ENCODE measurements at regions not wholly inside any gene's neighbourhood (a gene's known extent, or its start where the extent isn't known, plus 50 kb on each side); places are given as distances from the start of the nearest gene placed in this dataset.
"Not testable (repeated sequence)": the region's sequence is repeated elsewhere in the genome, so short reads cannot be mapped to it uniquely, and the experiment has no call there.

DNA sequence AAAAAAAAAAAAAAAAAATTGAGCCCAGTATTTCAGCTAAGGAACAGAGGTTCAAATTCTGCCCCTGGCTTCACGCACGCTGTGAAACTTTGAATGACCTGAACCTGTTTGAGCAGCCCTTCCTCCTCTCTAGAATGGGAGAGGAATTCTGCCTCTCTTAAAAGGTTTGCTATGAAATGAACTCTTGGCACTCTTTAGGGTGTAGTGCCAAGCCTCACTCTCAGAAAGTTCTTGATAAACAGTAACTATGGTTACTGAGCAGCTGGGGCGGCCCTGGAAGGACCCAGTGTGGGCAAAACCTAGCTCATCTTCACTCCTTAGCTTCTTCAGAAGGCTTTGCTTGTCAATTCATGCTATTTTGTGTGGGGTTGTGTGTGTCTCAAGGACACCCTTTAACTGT is 73.7 kb downstream of the GEMIN8 start:
- H3K4me1 ChIP-seq = no peaks in the 10 kb centered on the region
- no peak overlapping the region for H3K27ac ChIP-seq
- TF ChIP-seq, protein P1, sequence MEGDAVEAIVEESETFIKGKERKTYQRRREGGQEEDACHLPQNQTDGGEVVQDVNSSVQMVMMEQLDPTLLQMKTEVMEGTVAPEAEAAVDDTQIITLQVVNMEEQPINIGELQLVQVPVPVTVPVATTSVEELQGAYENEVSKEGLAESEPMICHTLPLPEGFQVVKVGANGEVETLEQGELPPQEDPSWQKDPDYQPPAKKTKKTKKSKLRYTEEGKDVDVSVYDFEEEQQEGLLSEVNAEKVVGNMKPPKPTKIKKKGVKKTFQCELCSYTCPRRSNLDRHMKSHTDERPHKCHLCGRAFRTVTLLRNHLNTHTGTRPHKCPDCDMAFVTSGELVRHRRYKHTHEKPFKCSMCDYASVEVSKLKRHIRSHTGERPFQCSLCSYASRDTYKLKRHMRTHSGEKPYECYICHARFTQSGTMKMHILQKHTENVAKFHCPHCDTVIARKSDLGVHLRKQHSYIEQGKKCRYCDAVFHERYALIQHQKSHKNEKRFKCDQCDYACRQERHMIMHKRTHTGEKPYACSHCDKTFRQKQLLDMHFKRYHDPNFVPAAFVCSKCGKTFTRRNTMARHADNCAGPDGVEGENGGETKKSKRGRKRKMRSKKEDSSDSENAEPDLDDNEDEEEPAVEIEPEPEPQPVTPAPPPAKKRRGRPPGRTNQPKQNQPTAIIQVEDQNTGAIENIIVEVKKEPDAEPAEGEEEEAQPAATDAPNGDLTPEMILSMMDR (IDR thresholded peaks at IDR 0.05) = no peak
- H3K27me3 ChIP-seq = no peaks in the 10 kb centered on the region
- H3K9me3 ChIP-seq = no peaks in the 10 kb centered on the region
- no peak for DNase-seq (ENCODE audit: low spot score)
- no peaks in the 10 kb centered on the region for H3K36me3 ChIP-seq
- no peak overlapping the region for H3K4me3 ChIP-seq

DNA sequence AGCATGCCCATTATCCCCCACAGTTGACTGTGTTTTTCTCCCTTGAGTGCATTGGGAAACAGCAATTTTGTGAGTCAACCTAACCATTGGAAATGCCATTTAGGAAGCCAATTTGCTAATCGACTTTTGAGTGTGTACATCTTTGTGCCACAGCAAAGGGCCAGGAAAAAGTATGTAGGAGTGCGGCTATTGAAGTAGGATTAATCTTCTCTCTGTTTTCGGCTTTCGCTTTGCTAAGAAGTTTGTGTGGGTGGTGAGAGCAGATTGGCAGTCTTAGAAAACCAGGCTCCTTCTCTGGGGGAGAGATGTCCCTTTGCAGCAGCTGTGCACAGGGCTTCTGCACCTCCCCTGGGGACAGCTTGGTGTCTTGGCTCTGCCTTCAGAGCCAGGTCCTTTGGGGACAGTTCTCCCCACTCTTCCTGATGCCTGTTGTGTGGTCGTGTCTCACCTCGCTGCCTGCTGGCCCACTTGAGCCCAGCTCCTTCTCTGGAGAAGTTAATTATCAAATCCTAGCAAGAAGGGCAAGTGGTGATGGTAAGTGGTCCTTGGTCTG is 74.5 kb downstream of the GEMIN8 start:
- H3K36me3 ChIP-seq = no peaks in the 10 kb centered on the region
- no peak overlapping the region for H3K4me3 ChIP-seq
- no peaks in the 10 kb centered on the region for H3K27me3 ChIP-seq
- TF ChIP-seq, protein P1 (IDR thresholded peaks at IDR 0.05) = no peak
- no peak for DNase-seq (ENCODE audit: low spot score)
- H3K4me1 ChIP-seq = no peaks in the 10 kb centered on the region
- H3K9me3 ChIP-seq = no peaks in the 10 kb centered on the region
- H3K27ac ChIP-seq = no peak overlapping the region

DNA sequence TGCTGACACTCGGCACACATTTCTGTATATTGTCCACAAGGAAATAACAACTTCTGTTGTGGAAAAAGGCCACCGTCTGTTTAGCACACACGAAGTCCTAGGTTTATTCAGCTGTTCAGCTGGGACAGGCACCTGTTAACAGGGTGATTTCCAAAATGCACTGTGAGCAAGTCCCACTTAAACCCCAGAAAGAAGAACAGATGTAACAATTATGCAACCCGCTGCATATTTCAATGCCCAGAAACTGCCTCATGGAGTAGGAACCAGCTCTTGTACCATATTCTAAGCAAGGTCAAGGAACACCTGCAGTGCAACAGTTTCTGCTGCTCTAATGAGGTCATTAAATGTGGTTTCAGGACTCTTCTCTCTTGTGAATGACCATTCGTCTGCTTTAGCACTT is 77.1 kb downstream of the GEMIN8 start:
- Histone ChIP-seq H3K36me3 (no peaks in the 10 kb centered on the region), H3K27ac (no peak overlapping the region), H3K27me3 (no peaks in the 10 kb centered on the region), H3K4me1 (no peaks in the 10 kb centered on the region), H3K9me3 (no peaks in the 10 kb centered on the region), H3K4me3 (no peak overlapping the region)
- TF ChIP-seq, protein P1 (IDR thresholded peaks at IDR 0.05) = no peak
- DNase-seq (ENCODE audit: low spot score) = no peak

DNA sequence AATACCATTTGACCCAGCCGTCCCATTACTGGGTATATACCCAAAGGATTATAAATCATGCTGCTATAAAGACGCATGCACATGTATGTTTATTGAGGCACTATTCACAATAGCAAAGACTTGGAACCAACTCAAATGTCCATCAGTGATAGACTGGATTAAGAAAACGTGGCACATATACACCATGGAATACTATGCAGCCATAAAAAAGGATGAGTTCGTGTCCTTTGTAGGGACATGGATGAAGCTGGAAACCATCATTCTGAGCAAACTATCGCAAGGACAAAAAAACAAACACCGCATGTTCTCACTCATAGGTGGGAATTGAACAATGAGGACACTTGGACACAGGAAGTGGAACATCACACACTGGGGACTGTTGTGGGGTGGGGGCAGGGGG is 83.5 kb downstream of the GEMIN8 start:
- H3K4me3 ChIP-seq; DNase-seq (ENCODE audit: low spot score); H3K4me1 ChIP-seq; H3K27ac ChIP-seq; H3K9me3 ChIP-seq; H3K27me3 ChIP-seq; H3K36me3 ChIP-seq: not testable (repeated sequence)

DNA sequence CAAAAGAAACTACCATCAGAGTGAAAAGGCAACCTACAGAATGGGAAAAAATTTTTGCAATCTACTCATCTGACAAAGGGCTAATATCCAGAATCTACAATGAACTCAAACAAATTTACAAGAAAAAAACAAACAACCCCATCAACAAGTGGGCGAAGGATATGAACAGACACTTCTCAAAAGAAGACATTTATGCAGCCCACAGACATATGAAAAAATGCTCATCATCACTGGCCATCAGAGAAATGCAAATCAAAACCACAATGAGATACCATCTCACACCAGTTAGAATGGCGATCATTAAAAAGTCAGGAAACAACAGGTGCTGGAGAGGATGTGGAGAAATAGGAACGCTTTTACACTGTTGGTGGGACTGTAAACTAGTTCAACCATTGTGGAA is 83.9 kb downstream of the GEMIN8 start:
- not testable (repeated sequence) for H3K9me3 ChIP-seq; H3K36me3 ChIP-seq; H3K4me3 ChIP-seq; H3K4me1 ChIP-seq; DNase-seq (ENCODE audit: low spot score); H3K27me3 ChIP-seq; H3K27ac ChIP-seq

DNA sequence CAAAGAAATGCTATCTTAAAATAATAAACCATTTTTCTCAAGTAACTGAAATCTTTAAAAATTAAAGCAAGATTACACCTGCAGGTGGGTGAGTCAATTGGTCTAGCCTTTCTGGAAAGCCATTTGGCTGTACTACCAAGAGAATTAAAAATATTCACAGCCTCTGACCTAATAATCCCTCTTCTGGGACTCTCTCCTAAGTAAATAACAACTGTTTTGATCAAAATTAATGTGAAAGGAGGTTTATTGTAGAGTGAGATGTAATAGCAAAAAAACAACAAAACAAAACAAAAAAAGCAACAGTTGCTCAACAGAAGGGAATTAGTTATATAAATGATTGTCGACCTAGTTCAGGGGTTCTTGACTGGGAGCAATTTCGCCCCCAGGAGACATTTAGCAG is 89.0 kb downstream of the GEMIN8 start:
- peaks cover 6 to 23% of the 10 kb centered on the region in 2 donors for H3K27me3 ChIP-seq
- peaks cover 0 to 12% of the 10 kb centered on the region in 2 donors for H3K4me1 ChIP-seq
- no peak overlapping the region for H3K4me3 ChIP-seq
- H3K9me3 ChIP-seq = no peaks in the 10 kb centered on the region
- TF ChIP-seq, protein P1 (IDR thresholded peaks at IDR 0.05) = no peak
- DNase-seq (ENCODE audit: low spot score) = no peak
- no peak overlapping the region for H3K27ac ChIP-seq
- H3K36me3 ChIP-seq = no peaks in the 10 kb centered on the region

Data from right atrium auricular region (tissue), 2 donors.